Ramos (cell line): ENCODE measurements at regions not wholly inside any gene's neighbourhood (a gene's known extent, or its start where the extent isn't known, plus 50 kb on each side); places are given as distances from the start of the nearest gene placed in this dataset.

Source experiments
- in situ Hi-C: fragments of 300-500 bp; cut with MboI; formaldehyde crosslinking; loops from one replicate; pipeline ENCODE4 v1.14.3; 2022; ENCODE audit warnings: low sequenced_read_pairs; ENCODE audit not compliant: unreplicated experiment

GRCh38 chr4:179582164-179582905 is 2140.1 kb upstream of the AGA start:
- in situ Hi-C loops, result no loop called here

DNA sequence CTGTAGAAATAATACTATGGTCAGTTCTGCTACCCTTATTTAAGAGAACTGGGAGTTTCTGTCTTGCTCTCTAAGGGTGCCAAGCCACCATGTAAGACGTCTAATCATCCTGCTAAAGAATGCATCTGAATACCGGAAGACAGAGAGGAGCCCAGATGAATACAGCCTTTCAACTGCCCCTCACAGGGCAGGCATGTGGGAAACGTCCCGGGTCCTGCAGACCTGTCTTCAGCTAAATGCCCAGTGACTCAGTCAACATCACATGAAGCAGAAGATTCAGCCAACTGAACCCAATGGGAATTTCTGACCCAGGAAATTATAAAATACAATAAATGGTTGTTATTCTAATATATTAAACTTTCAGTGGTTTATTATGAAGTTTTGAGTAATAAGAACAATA is 2141.0 kb upstream of the AGA start:
- in situ Hi-C loops, result no loop called here

DNA sequence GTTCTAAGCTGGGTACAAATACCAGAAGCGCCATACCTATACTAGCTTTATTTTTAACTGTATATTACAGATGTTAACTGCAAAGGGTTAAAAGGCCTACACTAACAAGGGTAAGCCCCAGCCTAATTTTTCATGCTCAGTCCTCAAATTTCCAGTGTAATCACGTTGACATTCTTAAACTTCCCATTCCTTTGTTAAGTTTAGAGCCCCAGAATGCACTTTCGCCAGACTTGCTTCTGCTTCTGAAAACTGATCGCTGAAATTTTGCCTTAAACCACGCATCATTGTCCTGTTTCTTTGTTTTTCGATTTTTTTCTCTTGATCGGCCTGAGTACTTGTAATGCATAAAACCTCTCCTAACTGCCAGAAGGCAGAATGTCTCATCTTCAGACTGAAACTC is 2141.9 kb upstream of the AGA start:
- in situ Hi-C loops, result no loop called here

DNA sequence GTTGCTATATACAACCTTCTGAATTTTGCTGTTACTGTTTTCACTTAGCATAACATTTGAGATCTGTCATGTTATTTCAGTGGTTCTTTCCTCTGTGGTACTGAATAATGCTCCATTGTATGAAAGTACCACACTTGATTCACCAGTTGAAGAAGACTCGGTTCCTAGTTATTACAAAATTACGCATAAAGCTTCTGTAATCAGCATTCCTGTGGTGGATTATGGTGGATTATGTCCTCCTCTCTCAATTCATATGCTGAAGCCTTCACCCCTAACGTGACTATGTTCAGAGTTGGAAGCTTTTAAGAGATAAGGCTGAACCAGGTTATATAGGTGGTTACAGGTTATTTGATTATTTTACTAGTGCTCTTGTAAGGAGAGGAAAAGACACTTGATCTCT is 2143.5 kb upstream of the AGA start:
- in situ Hi-C loops, result no loop called here

DNA sequence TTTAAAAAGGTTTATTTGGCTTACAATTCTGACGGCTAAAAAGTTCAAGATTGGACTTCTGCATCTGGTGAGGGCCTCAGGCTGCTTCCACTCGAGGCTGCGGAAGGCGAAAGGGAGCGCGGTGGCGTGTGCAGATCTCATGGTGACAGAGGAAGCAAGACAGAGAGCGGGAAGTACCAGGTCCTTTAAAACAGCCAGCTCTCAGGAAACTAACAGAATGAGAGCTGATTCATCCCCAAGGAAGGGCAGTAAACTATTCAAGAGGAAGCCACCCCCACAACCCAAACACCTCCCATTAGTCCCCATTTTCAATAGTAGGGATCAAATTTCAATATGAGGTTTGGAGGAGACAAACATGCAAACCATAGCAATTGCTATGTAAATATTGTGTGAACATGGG is 2144.2 kb upstream of the AGA start:
- in situ Hi-C loops, result no loop called here

- in situ Hi-C loops, result no loop called here
These were observed 2153.6 kb upstream of the AGA start for GRCh38 chr4:179595671-179596410.

DNA sequence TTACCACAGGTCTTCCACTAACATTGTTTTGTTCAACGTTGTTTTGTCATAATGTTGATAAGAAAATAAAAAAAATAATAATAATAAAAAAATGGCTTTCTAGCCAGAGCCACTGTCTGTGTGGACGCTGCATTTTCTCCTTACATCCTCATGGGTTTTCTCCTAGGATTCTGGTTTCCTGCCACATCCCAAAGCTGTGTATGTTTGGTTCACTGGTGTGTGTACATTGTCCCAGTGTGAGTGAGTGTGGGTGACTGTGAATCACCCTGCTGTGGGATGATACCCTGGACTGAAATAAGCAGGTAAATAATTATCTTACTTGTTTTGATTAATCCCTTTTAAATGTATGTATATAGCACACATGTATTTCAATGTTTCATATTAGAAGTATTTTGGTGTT is 2154.4 kb upstream of the AGA start:
- in situ Hi-C loops, result no loop called here

DNA sequence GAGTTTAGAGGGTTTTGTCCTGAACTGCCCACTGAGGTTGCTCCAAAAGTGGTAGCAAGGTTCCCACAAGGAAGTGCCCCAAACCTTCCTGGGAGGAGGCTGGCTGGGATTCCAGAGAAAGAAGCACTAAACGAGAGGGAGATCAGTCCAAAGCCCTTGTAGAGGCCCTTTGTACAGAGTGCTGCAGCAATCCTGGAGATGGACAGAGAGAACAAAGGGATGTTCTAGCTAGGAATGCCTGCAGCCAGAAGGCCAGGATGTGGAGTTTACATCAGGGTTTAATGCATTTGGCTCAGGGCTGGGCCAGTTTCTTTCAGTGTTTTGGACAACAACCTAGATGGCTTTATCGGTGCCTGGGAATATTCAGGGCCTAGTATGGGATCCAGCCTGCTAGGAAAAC is 2155.1 kb upstream of the AGA start:
- in situ Hi-C loops, result no loop called here

DNA sequence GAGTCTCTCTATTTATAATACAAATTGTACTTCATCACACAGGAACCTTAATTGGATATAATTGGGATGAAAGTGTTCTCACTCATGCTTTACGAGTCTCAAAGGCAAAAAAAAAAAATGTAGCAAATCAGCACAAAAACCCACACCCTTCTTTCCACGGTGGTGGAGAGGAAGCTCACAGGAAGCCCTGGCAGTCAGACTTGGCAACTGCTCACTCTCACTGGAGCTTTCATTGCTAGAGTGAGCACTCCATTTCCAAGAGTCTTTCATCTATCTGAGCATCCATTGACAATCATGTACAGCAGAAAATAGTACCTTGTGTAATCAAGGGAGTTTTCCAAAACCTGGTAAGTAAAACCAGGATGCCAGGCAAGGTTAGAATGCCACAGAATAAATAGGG is 2159.4 kb upstream of the AGA start:
- in situ Hi-C loops, result no loop called here

DNA sequence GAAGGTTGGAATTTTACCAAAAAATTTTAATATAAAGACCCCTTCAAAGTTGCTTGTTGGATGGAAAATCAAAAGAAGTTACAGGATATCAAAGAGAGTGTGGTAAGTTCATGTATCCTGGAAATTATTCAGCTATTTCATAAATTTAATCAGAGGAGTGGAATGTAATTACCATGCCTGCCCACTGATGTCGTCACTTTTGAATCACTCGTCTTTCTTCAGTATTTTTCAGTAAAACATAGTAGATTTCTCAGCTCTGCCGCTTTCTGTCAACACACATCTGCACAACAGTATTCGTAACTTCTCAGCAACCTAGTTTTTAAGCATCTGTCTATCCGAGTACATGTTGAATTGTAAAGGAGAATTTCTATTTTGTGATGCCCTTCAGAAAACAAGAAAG is 2163.0 kb upstream of the AGA start:
- in situ Hi-C loops, result no loop called here

DNA sequence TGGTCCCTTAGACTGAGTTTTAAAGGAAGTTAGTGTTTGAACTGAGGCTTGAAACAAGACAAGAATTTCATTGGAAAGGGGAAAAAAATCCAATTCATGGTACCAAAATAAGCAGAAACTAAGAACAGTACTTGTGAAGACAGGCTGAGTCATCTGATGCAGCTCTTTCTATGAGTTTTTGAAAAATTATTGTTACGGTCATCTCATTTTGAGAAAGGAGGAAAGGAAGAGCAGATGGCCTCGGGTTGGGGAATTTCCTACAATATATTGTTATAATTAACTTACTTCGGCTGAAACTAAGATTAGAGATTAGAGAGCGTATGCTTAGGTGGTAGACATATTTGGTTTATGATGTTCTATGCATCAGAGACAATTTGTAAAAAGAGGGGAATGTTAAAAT is 2164.8 kb upstream of the AGA start:
- in situ Hi-C loops, result no loop called here

DNA sequence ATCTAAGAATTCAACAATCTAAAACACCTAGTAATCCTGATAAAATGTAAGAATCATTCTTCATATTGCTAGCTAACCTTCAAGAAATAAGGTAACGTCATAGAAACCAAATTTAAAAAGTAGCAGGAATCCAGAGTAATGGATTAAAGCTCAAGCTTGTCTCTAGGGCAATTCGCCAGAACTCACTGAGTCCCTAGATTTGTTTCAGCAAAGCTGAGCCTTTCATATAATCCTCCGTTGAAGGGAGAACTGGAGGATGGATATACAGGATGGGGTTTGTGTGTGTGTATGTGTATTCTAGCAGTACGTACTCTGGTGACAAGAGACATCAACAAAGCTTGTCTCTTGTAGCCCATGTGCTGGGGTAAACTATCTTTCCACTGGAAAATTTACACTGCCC is 2173.5 kb upstream of the AGA start:
- in situ Hi-C loops, result no loop called here

- in situ Hi-C loops, result no loop called here
These were observed 2176.7 kb upstream of the AGA start for GRCh38 chr4:179618966-179619365.

DNA sequence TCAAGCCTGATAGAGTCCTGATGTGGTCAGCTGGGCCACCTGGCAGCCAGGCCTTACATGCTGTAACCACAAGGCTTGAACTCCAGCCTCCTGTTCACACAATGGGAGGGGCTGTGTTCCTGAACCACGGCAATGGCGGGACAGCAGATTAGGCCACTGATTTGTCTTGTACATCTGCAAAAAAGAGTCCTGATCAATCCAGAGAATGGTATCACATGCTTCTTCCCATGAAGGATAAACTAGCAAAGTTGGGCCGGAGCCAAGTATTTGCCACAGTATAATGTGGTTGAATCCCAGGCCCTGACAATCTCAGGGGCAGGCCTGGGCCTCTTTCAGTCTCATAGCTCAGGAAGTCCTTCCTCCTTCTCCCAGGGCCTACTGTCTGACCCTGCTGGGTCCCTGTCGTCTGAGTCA is 2182.5 kb upstream of the AGA start:
- in situ Hi-C loops, result no loop called here

DNA sequence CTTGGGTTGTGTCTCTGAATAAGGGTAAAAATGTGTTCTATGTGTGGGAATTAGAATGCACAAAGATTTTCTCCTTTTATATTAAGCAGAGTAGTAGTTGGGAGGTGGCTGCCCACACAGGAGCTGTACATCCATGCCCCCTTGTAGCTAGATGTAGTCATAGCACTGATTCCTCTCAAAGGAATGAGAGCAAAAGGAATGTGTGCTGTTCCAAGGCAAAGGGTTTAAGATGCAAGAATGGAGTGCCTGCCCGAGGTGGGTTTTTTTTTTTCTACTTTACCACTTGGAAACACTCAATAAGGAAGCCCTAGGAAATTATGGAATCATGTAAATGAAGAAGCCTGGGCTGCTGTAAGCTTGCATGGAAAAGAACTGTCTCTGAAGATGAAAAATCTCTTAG is 2183.2 kb upstream of the AGA start:
- in situ Hi-C loops, result no loop called here

GRCh38 chr4:179626687-179627086 is 2184.4 kb upstream of the AGA start:
- in situ Hi-C loops, result no loop called here

DNA sequence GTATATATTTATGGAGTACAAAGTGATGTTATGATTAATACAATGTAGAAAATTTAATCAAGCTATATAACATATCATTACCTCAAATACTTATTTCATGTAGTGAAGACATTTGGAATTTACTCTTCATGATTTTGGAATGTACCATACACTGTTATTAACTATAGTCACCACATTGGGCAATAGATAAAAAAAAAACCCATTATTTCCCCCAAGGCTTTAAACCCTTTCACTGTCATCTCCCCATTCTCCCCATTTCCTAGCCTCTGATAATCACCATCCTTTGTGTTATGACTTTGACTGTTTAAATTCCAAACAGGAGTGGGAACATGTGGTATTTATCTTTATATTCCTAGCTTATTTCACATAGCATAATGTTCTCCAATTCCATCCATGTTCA is 2189.1 kb upstream of the AGA start:
- in situ Hi-C loops, result no loop called here

GRCh38 chr4:179634862-179635261 is 2192.6 kb upstream of the AGA start:
- in situ Hi-C loops, result no loop called here

DNA sequence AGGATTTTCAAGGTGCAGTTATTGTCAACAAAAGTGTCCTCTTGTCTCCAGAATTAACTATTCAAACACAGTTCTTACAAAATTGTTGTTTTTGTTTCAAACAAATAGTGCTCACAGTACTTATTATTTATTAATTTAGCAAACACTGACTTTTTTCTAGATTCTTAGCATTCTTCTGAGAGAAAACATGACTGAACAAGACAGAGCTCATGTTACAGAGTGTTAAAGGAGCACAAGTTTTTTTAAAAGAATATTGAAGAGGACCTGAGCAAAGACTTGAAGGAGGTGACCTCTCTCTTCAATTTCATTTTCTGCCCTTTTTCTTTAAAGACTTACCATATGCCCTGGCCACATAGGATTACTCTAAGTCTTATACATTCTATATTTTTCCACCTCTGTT is 2220.3 kb upstream of the AGA start:
- in situ Hi-C loops, result no loop called here

DNA sequence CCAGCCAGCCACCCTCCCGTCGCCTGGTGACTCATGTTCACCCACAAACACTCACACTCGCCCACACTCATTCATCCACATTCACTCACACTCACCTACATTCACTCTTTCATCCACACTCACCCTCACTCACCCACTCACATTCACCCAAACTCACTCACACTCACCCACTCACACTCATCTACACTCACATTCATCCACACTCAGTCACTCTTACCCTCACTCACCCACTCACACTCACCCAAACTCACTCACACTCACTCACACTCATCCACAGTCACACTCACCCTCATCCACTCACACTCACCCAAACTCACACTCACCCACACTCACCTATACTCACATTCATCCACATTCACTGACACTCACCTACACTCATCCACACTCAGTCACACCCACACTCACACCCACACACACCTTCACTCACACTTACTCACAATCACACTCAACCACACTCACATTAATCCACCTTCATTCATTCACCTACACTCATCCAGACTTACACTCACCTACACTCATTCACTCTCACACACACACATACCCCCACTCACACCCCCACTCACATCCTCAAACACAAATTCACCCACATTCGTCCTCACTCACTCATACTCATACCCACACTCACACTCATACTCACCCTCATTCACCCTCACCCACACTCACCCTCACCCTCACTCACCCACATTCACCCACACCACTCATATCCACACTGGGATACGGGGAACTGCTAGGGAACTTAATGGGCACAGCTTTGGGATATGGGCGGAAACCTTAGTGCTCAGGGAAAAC is 2221.6 kb upstream of the AGA start:
- in situ Hi-C loops, result no loop called here

DNA sequence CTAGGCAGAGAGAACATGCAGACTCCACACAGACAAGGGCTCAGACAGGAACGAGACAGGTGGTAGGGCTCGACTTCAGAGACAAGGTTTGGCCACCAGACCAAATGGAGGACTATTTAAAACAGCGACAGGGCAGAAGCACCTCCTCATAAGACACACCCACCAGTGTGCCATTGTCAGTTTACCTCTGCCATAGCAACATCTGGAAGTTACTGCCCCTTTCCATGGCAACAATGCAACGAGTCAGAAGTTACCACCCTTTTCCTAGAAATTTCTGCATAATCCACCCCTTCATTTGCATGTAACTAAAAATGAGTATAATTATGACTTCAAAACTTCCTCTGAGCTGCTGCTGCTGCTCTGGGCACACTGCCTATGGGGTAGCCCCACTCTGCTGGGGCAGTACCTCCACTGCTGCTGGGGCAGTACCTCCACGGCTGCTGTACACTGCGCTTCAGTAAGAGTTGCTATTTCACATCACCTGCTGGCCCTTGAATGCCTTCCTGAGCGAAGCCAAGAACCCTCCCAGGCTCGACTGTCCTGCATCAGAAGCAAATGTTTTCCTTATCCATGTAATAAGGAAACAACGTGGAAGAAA is 2222.3 kb upstream of the AGA start:
- in situ Hi-C loops, result no loop called here
